IgD-negative memory B cell (primary cell): ENCODE measurements at regions not wholly inside any gene's neighbourhood (a gene's known extent, or its start where the extent isn't known, plus 50 kb on each side); places are given as distances from the start of the nearest gene placed in this dataset.

Experiments used
- H3K27ac Mint-ChIP-seq, 3 donors: one replicate each; pipeline ENCODE4 v1.8.0; 2020 to 2022; ENCODE audit warnings: mild to moderate bottlenecking in 3 of 3, mixed read lengths in 3 of 3, moderate library complexity in 1 of 3
- H3K27me3 Mint-ChIP-seq: one replicate; pipeline ENCODE4 v1.8.0; 2021; ENCODE audit warnings: mixed read lengths
- H3K36me3 Mint-ChIP-seq: one replicate; pipeline ENCODE4 v1.8.0; 2020; ENCODE audit warnings: mild to moderate bottlenecking, mixed read lengths
- H3K4me1 Mint-ChIP-seq, 3 donors: one replicate each; pipeline ENCODE4 v1.8.0; 2020 to 2022; ENCODE audit warnings: mixed read lengths in 3 of 3, mild to moderate bottlenecking in 1 of 3
- H3K4me3 Mint-ChIP-seq, 4 donors: one replicate each; pipeline ENCODE4 v1.8.0; 2020 to 2022; ENCODE audit warnings: mild to moderate bottlenecking in 4 of 4, mixed read lengths in 4 of 4, moderate library complexity in 3 of 4
- H3K9me3 Mint-ChIP-seq, 3 donors: one replicate each; pipeline ENCODE4 v1.8.0; 2020 to 2021; ENCODE audit warnings: mixed read lengths in 3 of 3, mild to moderate bottlenecking in 1 of 3

DNA sequence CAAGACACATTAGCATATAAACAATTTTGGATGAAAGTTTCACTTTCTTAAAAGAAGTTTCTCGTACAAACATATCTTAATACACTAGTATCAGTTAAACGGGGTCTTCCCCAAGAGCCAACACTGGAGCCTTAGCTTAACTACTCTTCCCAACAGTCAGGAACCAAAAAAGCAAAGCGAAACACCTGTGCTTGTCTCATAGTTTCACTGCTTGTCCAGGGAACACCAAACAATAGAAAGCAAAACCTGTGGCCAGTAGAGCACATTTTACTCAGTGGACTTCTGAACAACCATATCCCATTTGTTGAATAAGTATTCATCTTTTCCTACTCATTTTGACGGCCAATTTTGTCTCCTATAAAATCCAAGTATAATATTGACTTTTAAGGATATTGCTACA lies 391.4 kb downstream of the ELAVL2 start:
- no peak overlapping the region for H3K4me3 Mint-ChIP-seq
- H3K27ac Mint-ChIP-seq = no peak overlapping the region
- H3K36me3 Mint-ChIP-seq = peaks cover under 1% of the 10 kb centered on the region
- no peaks in the 10 kb centered on the region for H3K27me3 Mint-ChIP-seq
- peaks cover 0 to 33% (median 4%) of the 10 kb centered on the region in 3 donors for H3K9me3 Mint-ChIP-seq
- no peaks in the 10 kb centered on the region for H3K4me1 Mint-ChIP-seq

GRCh38 chr9:23438299-23438907 lies 387.6 kb downstream of the ELAVL2 start:
- H3K4me1 Mint-ChIP-seq = no peaks in the 10 kb centered on the region
- no peaks in the 10 kb centered on the region for H3K27me3 Mint-ChIP-seq

DNA sequence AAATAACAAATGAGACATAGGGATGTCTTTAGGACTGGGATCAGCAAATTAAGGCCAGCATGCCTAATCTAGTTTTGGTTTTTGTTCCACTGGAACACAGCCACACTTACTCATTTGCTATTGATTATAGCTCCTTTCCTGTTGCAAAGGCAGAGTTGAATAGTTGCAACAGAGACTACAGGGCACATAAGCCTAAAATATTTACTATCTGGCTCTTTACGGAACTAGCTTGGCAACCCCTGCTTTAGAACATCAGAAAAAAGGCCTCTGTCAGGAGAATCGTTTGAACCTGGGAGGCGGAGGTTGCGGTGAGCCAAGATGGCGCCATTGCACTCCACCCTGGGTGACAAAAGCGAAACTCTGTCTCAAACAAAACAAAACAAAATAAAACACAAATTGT lies 384.8 kb downstream of the ELAVL2 start:
- Mint-ChIP-seq H3K4me1 (no peaks in the 10 kb centered on the region), H3K4me3 (no peak overlapping the region), H3K9me3 (peaks cover 4 to 20% (median 10%) of the 10 kb centered on the region in 3 donors), H3K27me3 (no peaks in the 10 kb centered on the region), H3K36me3 (peaks cover 1% of the 10 kb centered on the region), H3K27ac (no peak overlapping the region)

More at GRCh38 chr9:23438299-23438907, 387.6 kb downstream of the ELAVL2 start:
- H3K4me3 Mint-ChIP-seq = no peak overlapping the region
- no peak overlapping the region for H3K27ac Mint-ChIP-seq
- H3K36me3 Mint-ChIP-seq = peaks cover 1% of the 10 kb centered on the region
- H3K9me3 Mint-ChIP-seq = peaks cover 4 to 20% (median 12%) of the 10 kb centered on the region in 3 donors

- H3K9me3 Mint-ChIP-seq = peaks cover 4 to 8% (median 4%) of the 10 kb centered on the region in 3 donors
- no peak overlapping the region for H3K27ac Mint-ChIP-seq
Measured at GRCh38 chr9:23444658-23445057, 381.4 kb downstream of the ELAVL2 start.

GRCh38 chr9:23447166-23447565 lies 378.9 kb downstream of the ELAVL2 start:
- H3K27me3 Mint-ChIP-seq = no peaks in the 10 kb centered on the region
- H3K27ac Mint-ChIP-seq = no peak overlapping the region
- peaks cover 2% of the 10 kb centered on the region for H3K36me3 Mint-ChIP-seq
- no peaks in the 10 kb centered on the region for H3K4me1 Mint-ChIP-seq
- peaks cover 0 to 4% (median 0%) of the 10 kb centered on the region in 3 donors for H3K9me3 Mint-ChIP-seq
- H3K4me3 Mint-ChIP-seq = no peak overlapping the region

More at GRCh38 chr9:23444658-23445057, 381.4 kb downstream of the ELAVL2 start:
- Mint-ChIP-seq H3K4me3 (no peak overlapping the region), H3K27me3 (no peaks in the 10 kb centered on the region), H3K4me1 (no peaks in the 10 kb centered on the region), H3K36me3 (peaks cover under 1% of the 10 kb centered on the region)

DNA sequence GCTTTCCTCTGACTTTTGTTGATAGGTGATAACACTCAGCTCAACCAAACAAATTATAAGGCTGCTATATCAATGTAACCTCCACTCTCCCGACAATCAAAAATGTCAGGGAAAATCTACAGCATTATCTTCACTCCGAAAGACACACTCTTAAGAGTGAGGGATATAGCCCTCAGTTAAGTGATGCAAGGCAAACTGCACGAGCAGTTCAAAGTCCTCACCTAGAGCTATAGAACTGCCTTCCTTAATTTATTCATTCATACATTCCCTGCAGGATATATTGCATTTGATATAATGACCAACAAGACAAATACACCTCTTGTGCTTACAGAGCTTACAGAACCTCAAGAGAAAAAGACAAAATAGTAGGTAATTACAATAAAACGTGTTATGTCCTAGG lies 378.1 kb downstream of the ELAVL2 start:
- Mint-ChIP-seq H3K27ac (no peak overlapping the region), H3K9me3 (peaks cover 0 to 4% (median 0%) of the 10 kb centered on the region in 3 donors), H3K36me3 (peaks cover 2% of the 10 kb centered on the region), H3K4me3 (no peak overlapping the region), H3K27me3 (no peaks in the 10 kb centered on the region), H3K4me1 (no peaks in the 10 kb centered on the region)

DNA sequence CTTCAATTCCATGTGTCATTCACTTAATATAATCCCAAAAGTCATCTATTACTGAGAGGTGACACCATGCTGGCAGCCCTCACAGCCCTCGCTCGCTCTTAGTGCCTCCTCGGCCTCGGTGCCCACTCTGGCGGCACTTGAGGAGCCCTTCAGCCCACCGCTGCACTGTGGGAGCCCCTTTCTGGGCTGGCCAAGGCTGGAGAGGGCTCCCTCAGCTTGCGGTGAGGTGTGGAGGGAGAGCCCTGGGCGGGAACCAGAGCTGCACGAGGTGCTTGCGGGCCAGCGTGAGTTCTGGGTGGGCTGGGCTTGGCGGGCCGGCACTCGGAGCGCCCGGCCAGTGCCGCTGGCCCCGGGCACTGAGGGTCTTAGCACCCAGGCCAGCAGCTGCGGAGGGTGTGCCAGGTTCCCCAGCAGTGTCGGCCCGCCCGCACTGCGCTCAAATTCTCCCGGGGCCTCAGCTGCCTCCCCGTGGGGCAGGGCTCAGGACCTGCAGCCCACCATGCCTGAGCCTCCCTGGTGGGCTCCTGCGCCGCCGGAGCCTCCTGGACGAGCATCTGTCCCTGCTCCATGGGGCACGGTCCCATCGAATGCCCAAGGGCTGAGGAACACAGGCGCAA lies 374.1 kb downstream of the ELAVL2 start:
- Mint-ChIP-seq H3K36me3 (peaks cover 2% of the 10 kb centered on the region), H3K9me3 (peaks cover 0 to 2% (median 0%) of the 10 kb centered on the region in 3 donors), H3K4me1 (no peaks in the 10 kb centered on the region), H3K27ac (no peak overlapping the region), H3K27me3 (no peaks in the 10 kb centered on the region), H3K4me3 (no peak overlapping the region)

GRCh38 chr9:23464275-23464674 lies 361.8 kb downstream of the ELAVL2 start:
- Mint-ChIP-seq H3K36me3 (peaks cover 4% of the 10 kb centered on the region), H3K27me3 (no peaks in the 10 kb centered on the region), H3K27ac (no peak overlapping the region), H3K9me3 (peaks cover 3 to 17% (median 13%) of the 10 kb centered on the region in 3 donors), H3K4me3 (peak overlapping the region in 1 of 4 donors; percentile 35), H3K4me1 (no peaks in the 10 kb centered on the region)

- Mint-ChIP-seq H3K27ac (no peak overlapping the region), H3K27me3 (no peaks in the 10 kb centered on the region), H3K4me3 (no peak overlapping the region), H3K4me1 (no peaks in the 10 kb centered on the region), H3K9me3 (peaks cover 5 to 17% (median 13%) of the 10 kb centered on the region in 3 donors), H3K36me3 (peaks cover 3% of the 10 kb centered on the region)
Measured at GRCh38 chr9:23467276-23467675, 358.8 kb downstream of the ELAVL2 start.

GRCh38 chr9:23477908-23478307 lies 348.1 kb downstream of the ELAVL2 start:
- Mint-ChIP-seq H3K27me3 (no peaks in the 10 kb centered on the region), H3K4me3 (no peak overlapping the region), H3K9me3 (peaks cover 4 to 19% (median 8%) of the 10 kb centered on the region in 3 donors), H3K36me3 (no peaks in the 10 kb centered on the region), H3K4me1 (no peaks in the 10 kb centered on the region), H3K27ac (no peak overlapping the region)

DNA sequence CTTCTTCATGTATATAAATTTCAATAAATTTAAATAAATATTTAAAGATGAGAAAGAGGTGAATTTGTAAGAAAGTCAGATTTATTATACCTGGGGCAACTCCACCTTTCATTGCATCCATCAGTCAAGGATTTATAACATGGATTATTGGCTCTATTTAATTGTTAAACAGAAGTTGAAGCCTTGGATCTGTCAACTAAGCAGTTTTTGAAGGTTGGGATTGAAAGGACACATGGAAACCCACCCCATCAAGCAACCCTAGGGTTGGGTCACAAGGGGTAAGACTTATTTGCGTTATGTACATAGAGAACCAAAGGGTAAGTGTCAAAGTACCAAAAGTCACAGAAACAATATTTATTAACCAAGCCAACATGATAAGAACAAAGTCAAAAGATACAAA lies 342.5 kb downstream of the ELAVL2 start:
- H3K27ac Mint-ChIP-seq = no peak overlapping the region
- H3K27me3 Mint-ChIP-seq = no peaks in the 10 kb centered on the region
- H3K4me3 Mint-ChIP-seq = no peak overlapping the region
- peaks cover 0 to 2% (median 0%) of the 10 kb centered on the region in 3 donors for H3K4me1 Mint-ChIP-seq
- no peaks in the 10 kb centered on the region for H3K36me3 Mint-ChIP-seq
- peaks cover 0 to 5% (median 5%) of the 10 kb centered on the region in 3 donors for H3K9me3 Mint-ChIP-seq

DNA sequence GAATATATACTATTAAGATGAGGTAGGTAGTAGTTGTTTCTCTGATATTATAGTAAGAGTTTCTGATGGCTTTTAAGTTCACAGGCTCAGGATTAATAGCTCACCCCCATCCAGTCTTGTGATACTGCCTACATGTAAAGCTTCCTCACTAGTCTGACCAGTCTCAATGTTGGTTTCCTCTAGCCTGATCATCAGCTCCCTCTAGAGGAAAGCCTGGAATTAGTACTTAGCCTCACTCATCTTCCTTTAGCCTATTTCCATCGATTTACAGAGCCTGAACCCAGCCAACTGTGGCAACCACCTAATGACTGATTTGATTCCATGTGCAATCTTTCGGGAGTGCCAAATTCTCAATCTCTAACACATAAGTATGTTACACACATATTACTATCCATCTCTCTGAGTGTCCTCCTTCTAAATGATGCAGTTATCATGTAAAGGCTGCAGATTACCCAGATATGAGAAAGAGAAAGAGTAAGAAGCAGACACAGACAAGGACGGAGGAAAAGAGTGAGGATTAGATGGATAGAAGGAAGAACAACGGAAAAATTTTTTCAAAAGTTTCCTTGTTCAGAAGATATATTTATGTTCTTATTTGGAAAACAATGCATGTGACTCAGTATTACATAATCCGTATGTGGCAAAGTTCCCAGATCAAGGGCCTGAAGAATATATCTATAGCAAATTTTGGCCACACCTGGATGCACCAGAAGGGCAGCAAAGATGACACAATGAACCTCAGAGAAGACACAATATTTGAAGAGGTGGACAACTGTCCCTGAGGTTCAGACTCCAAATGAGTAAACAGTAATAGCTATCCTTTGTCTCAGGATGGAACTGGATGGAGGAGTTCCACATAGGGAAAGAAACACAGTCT lies 333.7 kb downstream of the ELAVL2 start:
- no peaks in the 10 kb centered on the region for H3K27me3 Mint-ChIP-seq
- H3K27ac Mint-ChIP-seq = no peak overlapping the region
- no peaks in the 10 kb centered on the region for H3K4me1 Mint-ChIP-seq
- no peaks in the 10 kb centered on the region for H3K36me3 Mint-ChIP-seq
- H3K9me3 Mint-ChIP-seq = peaks cover 0 to 7% (median 4%) of the 10 kb centered on the region in 3 donors
- no peak overlapping the region for H3K4me3 Mint-ChIP-seq

DNA sequence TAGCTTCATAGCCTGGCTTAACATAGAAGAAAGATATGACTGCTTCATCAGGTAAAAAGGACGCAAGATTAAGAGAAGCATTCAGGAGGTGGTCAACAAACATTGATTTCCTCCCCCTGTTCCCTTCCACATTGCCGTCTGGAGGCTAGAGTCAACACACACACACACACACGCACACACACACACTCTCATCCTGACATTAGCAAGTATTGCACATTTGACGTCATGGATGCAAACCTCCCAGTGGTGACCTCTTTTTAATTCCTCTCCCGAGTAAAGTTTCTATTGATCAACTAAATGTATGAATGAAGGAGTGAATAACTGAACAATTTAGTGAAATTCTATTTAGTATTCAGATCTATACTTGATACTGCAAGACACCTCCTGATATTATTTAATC lies 332.8 kb downstream of the ELAVL2 start:
- Mint-ChIP-seq H3K27me3 (no peaks in the 10 kb centered on the region), H3K4me1 (no peaks in the 10 kb centered on the region), H3K36me3 (no peaks in the 10 kb centered on the region), H3K9me3 (peaks cover 0 to 7% (median 4%) of the 10 kb centered on the region in 3 donors), H3K4me3 (no peak overlapping the region), H3K27ac (no peak overlapping the region)

DNA sequence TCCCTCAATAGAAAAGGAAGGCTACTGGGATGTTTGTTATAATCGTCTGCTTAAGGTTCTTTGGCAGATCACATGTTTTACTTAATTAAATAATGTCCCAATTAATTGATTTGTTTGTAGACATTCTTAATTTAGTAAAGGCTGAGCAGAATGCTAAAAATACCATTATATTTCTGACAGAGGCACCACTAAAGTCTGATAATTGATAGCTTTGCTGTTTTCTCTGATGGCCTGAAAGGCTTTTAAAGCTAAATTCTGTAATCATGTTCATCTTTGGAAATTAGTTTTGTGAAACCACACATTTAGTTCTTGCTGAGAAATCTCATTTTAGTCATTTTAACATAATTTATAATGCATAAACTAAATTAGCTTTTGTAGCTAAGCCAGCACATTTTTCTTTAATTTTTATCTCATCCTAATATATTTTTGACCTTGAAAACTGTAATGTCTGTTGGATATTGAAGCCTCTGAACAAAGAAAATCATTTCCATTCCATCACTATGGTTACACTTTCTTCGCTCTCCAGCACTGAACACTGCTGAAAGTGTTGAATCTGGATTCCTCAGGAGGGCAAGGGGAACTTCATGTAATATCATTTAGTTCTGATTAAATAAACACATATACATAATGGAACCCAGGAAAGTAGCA lies 329.4 kb downstream of the ELAVL2 start:
- H3K27ac Mint-ChIP-seq = no peak overlapping the region
- H3K27me3 Mint-ChIP-seq = no peaks in the 10 kb centered on the region
- no peaks in the 10 kb centered on the region for H3K36me3 Mint-ChIP-seq
- H3K4me3 Mint-ChIP-seq = no peak overlapping the region
- H3K9me3 Mint-ChIP-seq = peaks cover 2 to 11% (median 6%) of the 10 kb centered on the region in 3 donors
- no peaks in the 10 kb centered on the region for H3K4me1 Mint-ChIP-seq

DNA sequence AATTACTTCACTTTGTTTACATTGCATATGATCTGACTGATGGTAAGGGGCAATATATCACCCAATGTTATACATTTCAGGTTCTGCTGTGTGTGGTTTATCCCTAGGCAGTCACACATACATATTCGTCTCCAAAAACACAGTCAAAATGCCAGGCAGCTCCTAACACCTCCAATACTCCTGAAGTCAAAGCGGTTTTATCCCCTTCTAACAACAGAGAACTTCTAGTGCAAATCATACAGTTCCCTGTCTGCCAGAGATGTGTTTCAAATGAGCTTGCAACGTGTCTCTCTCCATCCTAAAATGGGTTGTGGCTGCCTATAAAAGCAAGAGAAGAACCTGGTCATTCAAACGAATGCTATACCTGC lies 328.9 kb downstream of the ELAVL2 start:
- no peaks in the 10 kb centered on the region for H3K4me1 Mint-ChIP-seq
- H3K9me3 Mint-ChIP-seq = peaks cover 2 to 11% (median 6%) of the 10 kb centered on the region in 3 donors
- no peak overlapping the region for H3K27ac Mint-ChIP-seq
- H3K27me3 Mint-ChIP-seq = no peaks in the 10 kb centered on the region
- H3K36me3 Mint-ChIP-seq = no peaks in the 10 kb centered on the region
- H3K4me3 Mint-ChIP-seq = no peak overlapping the region
